Type B pancreatic cell (in vitro differentiated cells): ENCODE measurements at regions not wholly inside any gene's neighbourhood (a gene's known extent, or its start where the extent isn't known, plus 50 kb on each side); places are given as distances from the start of the nearest gene placed in this dataset.
"Not testable (repeated sequence)": the region's sequence is repeated elsewhere in the genome, so short reads cannot be mapped to it uniquely, and the experiment has no call there.

Experiments
- DNase-seq: peaks from one replicate; pipeline ENCODE4 v3.0.0; 2021; ENCODE audit warnings: mixed read lengths; ENCODE audit not compliant: unreplicated experiment; ENCODE audit errors: extremely low spot score
- H3K27ac Mint-ChIP-seq: 2 replicates; pipeline ENCODE4 v1.8.0; 2021; ENCODE audit warnings: mild to moderate bottlenecking, mixed read lengths
- H3K27me3 Mint-ChIP-seq: 2 replicates; pipeline ENCODE4 v1.8.0; 2021; ENCODE audit warnings: mixed read lengths
- H3K36me3 Mint-ChIP-seq: 2 replicates; pipeline ENCODE4 v1.8.0; 2021; ENCODE audit warnings: mixed read lengths
- H3K4me1 Mint-ChIP-seq: one replicate; pipeline ENCODE4 v1.8.0; 2021; ENCODE audit warnings: mixed read lengths; ENCODE audit not compliant: unreplicated experiment
- H3K4me3 Mint-ChIP-seq: 2 replicates; pipeline ENCODE4 v1.8.0; 2021; ENCODE audit warnings: mild to moderate bottlenecking, mixed read lengths
- H3K9me3 Mint-ChIP-seq: 2 replicates; pipeline ENCODE4 v1.8.0; 2021; ENCODE audit warnings: mixed read lengths
- CTCF ChIP-seq: fragments of 200-600 bp; sonication (generic); conservative IDR thresholded peaks from 2 replicates; pipeline ENCODE4 v1.5.0; 2021; ENCODE audit warnings: antibody characterized with exemption, mild to moderate bottlenecking

DNA sequence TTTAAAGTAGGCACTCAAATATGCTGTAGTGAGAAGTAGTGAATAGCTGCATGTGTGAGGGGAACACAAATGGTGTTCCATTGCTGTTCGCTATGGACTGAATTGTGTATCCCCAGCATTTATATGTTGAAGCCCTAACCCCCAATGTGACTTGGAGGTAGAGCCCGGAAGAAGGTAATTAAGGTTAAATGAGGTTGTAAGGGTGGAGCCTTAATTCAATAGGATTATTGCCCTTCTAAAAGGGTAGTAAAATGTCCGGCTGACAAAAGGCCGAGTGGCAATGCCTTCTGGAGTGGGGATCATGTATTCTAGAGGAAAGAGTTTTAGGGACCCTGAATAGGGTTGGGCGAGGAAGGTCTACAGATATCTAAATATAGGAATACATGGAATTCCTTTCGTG, 168.9 kb upstream of the NUDT10 start:
- H3K27me3 Mint-ChIP-seq = no peaks in the 10 kb centered on the region
- H3K36me3 Mint-ChIP-seq = no peaks in the 10 kb centered on the region
- no peak overlapping the region for H3K27ac Mint-ChIP-seq
- TF ChIP-seq CTCF = no peak
- no peak overlapping the region for H3K4me3 Mint-ChIP-seq
- no peak for DNase-seq
- no peaks in the 10 kb centered on the region for H3K9me3 Mint-ChIP-seq
- H3K4me1 Mint-ChIP-seq = no peaks in the 10 kb centered on the region

DNA sequence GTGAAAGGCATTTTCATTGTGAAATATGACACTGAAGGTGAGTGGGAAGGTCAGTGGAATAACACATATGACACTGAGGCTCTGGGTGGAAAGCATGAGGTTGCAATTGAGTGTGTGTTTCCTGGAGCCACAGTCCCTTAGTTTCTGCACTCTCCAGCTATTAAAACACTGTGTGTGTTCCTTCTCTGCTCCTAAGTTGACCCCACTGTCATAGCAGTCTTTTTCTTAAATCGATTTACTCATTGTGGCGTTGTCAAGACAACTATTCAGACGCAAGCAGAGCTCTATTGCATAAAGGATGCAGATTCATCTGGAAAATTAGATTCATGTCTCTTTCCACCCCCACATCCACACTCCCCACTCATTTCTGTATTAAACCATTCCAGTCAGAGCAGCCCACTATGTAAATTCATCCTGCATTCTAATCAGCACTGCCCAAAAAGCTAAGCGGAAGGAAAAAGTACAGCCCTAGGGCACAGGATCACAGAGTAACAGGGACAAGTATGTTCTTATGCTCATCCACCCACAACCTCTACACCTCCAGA, 154.2 kb upstream of the NUDT10 start:
- H3K4me1 Mint-ChIP-seq, H3K4me3 Mint-ChIP-seq, H3K36me3 Mint-ChIP-seq, H3K27ac Mint-ChIP-seq, H3K27me3 Mint-ChIP-seq, H3K9me3 Mint-ChIP-seq, DNase-seq: not testable (repeated sequence)

DNA sequence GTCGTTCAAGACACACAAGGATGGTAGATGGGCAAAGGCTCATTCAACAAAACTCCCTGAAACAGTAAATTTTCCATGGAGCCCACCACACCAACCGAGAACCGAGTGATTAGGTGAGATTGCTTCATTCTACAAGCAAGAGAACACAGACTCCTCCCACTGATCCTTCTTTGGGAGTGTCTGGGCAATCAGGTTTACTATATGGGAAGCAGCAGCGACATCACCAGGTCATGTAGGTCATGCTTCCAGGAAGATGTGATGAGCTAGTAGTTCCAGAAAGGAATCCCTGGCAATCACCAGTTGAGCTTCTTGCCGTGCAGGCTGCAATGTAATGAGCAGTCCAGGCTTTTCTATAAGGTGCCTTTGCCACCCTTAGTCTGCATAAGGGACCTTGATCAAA, 152.8 kb upstream of the NUDT10 start:
- H3K27me3 Mint-ChIP-seq, H3K9me3 Mint-ChIP-seq, H3K4me3 Mint-ChIP-seq, DNase-seq, H3K4me1 Mint-ChIP-seq, H3K27ac Mint-ChIP-seq, H3K36me3 Mint-ChIP-seq: not testable (repeated sequence)

DNA sequence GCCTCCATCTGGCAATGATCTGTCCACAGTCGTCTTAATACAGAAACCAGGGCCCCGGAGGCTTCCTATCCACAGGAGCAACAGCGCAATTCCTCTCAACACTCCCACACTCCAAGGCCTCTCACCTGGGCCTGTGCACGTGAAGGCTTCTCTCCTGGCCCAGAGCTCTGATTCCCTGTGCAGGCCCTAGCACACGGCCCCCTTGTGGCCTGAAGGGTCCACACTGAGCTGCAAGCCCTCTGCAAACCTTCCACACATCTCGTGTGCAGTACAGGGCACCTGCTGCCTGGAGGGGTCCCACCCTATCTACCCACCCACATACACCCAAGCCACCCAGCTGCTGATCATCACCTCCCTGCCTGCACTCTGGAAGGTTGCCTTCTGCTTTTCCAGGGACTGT, 150.1 kb upstream of the NUDT10 start:
- TF ChIP-seq CTCF = peak; percentile 34
- Mint-ChIP-seq H3K4me3 (no peak overlapping the region), H3K27ac (no peak overlapping the region), H3K4me1 (no peaks in the 10 kb centered on the region), H3K27me3 (no peaks in the 10 kb centered on the region), H3K9me3 (no peaks in the 10 kb centered on the region), H3K36me3 (no peaks in the 10 kb centered on the region)
- DNase-seq = no peak

- Mint-ChIP-seq H3K4me3 (no peak overlapping the region), H3K36me3 (no peaks in the 10 kb centered on the region), H3K9me3 (peaks cover 5% of the 10 kb centered on the region), H3K27me3 (no peaks in the 10 kb centered on the region), H3K4me1 (no peaks in the 10 kb centered on the region), H3K27ac (no peak overlapping the region)
- no peak for TF ChIP-seq CTCF
- no peak for DNase-seq
These were observed 140.5 kb upstream of the NUDT10 start for GRCh38 chrX:51192104-51192503.

- Mint-ChIP-seq H3K36me3 (no peaks in the 10 kb centered on the region), H3K9me3 (no peaks in the 10 kb centered on the region), H3K27me3 (no peaks in the 10 kb centered on the region)
These were observed 117.4 kb upstream of the NUDT10 start for GRCh38 chrX:51215266-51215665.

More at GRCh38 chrX:51215266-51215665, 117.4 kb upstream of the NUDT10 start:
- no peaks in the 10 kb centered on the region for H3K4me1 Mint-ChIP-seq
- H3K27ac Mint-ChIP-seq = no peak overlapping the region
- peak; percentile 35 for TF ChIP-seq CTCF
- DNase-seq = no peak
- H3K4me3 Mint-ChIP-seq = no peak overlapping the region
